ENCODE measurements at regions not wholly inside any gene's neighbourhood (a gene's known extent, or its start where the extent isn't known, plus 50 kb on each side); places are given as distances from the start of the nearest gene placed in this dataset.

- Histone ChIP-seq H3K9ac (ENCODE audit: insufficient read depth, low read length) (no peak overlapping the region), H3K4me2 (ENCODE audit: extremely low read depth, insufficient read depth, low read length) (no peak overlapping the region), H4K20me1 (ENCODE audit: control insufficient read depth, extremely low read depth, insufficient read depth, low read length) (no peaks in the 10 kb centered on the region), H3K4me1 (ENCODE audit: control insufficient read depth, extremely low read depth, insufficient read depth, low read length) (peaks cover 5% of the 10 kb centered on the region), H3K4me3 (replicated peaks in 1 of 4; ENCODE audit: control extremely low read depth in 1 of 4, insufficient read depth in 1 of 4, low read depth in 3 of 4, low read length in 4 of 4) (no peak overlapping the region), H3K79me2 (ENCODE audit: control insufficient read depth, insufficient read depth, low read length) (no peaks in the 10 kb centered on the region), H3K36me3 (ENCODE audit: control insufficient read depth, insufficient read depth, low read length) (no peaks in the 10 kb centered on the region), H2AFZ (ENCODE audit: low read length) (no peak overlapping the region), H3K27me3 (ENCODE audit: control insufficient read depth, insufficient read depth, low read length) (no peaks in the 10 kb centered on the region), H3K27ac (ENCODE audit: insufficient read depth, low read length) (peak overlapping the region; percentile 24), H3K9me3 (ENCODE audit: control insufficient read depth, insufficient read depth, low read depth, low read length) (no peaks in the 10 kb centered on the region)
- no peak for TF ChIP-seq CTCF (conservative IDR thresholded peaks at IDR 0.05 in 1 of 2, IDR thresholded peaks at IDR 0.05 in 1 of 2; ENCODE audit: low read depth in 1 of 2, low read length in 2 of 2)
- no peak for TF ChIP-seq EZH2 (IDR thresholded peaks at IDR 0.05; ENCODE audit: low read length, missing control alignments)
- peak in 1 of 2 donors; percentile 66 for DNase-seq (ENCODE audit: low read depth in 2 of 2)
These were observed 518.1 kb upstream of the JARID2 start for GRCh38 chr6:14727494-14728395.

GRCh38 chr6:14728396-14729024, 517.4 kb upstream of the JARID2 start:
- no peak overlapping the region for H3K4me3 ChIP-seq (replicated peaks in 1 of 4; ENCODE audit: control extremely low read depth in 1 of 4, insufficient read depth in 1 of 4, low read depth in 3 of 4, low read length in 4 of 4)
- no peaks in the 10 kb centered on the region for H4K20me1 ChIP-seq (ENCODE audit: control insufficient read depth, extremely low read depth, insufficient read depth, low read length)
- no peak overlapping the region for H3K9ac ChIP-seq (ENCODE audit: insufficient read depth, low read length)
- H3K4me2 ChIP-seq (ENCODE audit: extremely low read depth, insufficient read depth, low read length) = no peak overlapping the region
- no peaks in the 10 kb centered on the region for H3K36me3 ChIP-seq (ENCODE audit: control insufficient read depth, insufficient read depth, low read length)
- peak overlapping the region; percentile 24 for H3K27ac ChIP-seq (ENCODE audit: insufficient read depth, low read length)
- TF ChIP-seq EZH2 (IDR thresholded peaks at IDR 0.05; ENCODE audit: low read length, missing control alignments) = no peak
- no peak for TF ChIP-seq CTCF (conservative IDR thresholded peaks at IDR 0.05 in 1 of 2, IDR thresholded peaks at IDR 0.05 in 1 of 2; ENCODE audit: low read depth in 1 of 2, low read length in 2 of 2)
- no peaks in the 10 kb centered on the region for H3K27me3 ChIP-seq (ENCODE audit: control insufficient read depth, insufficient read depth, low read length)
- no peaks in the 10 kb centered on the region for H3K9me3 ChIP-seq (ENCODE audit: control insufficient read depth, insufficient read depth, low read depth, low read length)
- DNase-seq (ENCODE audit: low read depth in 2 of 2) = peak; percentile 67 to 94
- peaks cover 10% of the 10 kb centered on the region for H3K4me1 ChIP-seq (ENCODE audit: control insufficient read depth, extremely low read depth, insufficient read depth, low read length)
- H2AFZ ChIP-seq (ENCODE audit: low read length) = no peak overlapping the region
- no peaks in the 10 kb centered on the region for H3K79me2 ChIP-seq (ENCODE audit: control insufficient read depth, insufficient read depth, low read length)

- no peaks in the 10 kb centered on the region for H3K27me3 ChIP-seq (ENCODE audit: control insufficient read depth, insufficient read depth, low read length)
- no peak overlapping the region for H3K27ac ChIP-seq (ENCODE audit: insufficient read depth, low read length)
- no peak overlapping the region for H3K4me3 ChIP-seq (replicated peaks in 1 of 4; ENCODE audit: control extremely low read depth in 1 of 4, insufficient read depth in 1 of 4, low read depth in 3 of 4, low read length in 4 of 4)
- no peak overlapping the region for H3K9ac ChIP-seq (ENCODE audit: insufficient read depth, low read length)
- DNase-seq (ENCODE audit: low read depth in 2 of 2) = no peak
- TF ChIP-seq CTCF (conservative IDR thresholded peaks at IDR 0.05 in 1 of 2, IDR thresholded peaks at IDR 0.05 in 1 of 2; ENCODE audit: low read depth in 1 of 2, low read length in 2 of 2) = no peak
- TF ChIP-seq EZH2 (IDR thresholded peaks at IDR 0.05; ENCODE audit: low read length, missing control alignments) = no peak
- no peaks in the 10 kb centered on the region for H3K36me3 ChIP-seq (ENCODE audit: control insufficient read depth, insufficient read depth, low read length)
- no peaks in the 10 kb centered on the region for H3K9me3 ChIP-seq (ENCODE audit: control insufficient read depth, insufficient read depth, low read depth, low read length)
- H3K79me2 ChIP-seq (ENCODE audit: control insufficient read depth, insufficient read depth, low read length) = no peaks in the 10 kb centered on the region
- peaks cover 12% of the 10 kb centered on the region for H3K4me1 ChIP-seq (ENCODE audit: control insufficient read depth, extremely low read depth, insufficient read depth, low read length)
- no peaks in the 10 kb centered on the region for H4K20me1 ChIP-seq (ENCODE audit: control insufficient read depth, extremely low read depth, insufficient read depth, low read length)
- no peak overlapping the region for H3K4me2 ChIP-seq (ENCODE audit: extremely low read depth, insufficient read depth, low read length)
- no peak overlapping the region for H2AFZ ChIP-seq (ENCODE audit: low read length)
These were observed 516.6 kb upstream of the JARID2 start for GRCh38 chr6:14729129-14729871.
